HG02840 (cell line): ENCODE measurements at regions not wholly inside any gene's neighbourhood (a gene's known extent, or its start where the extent isn't known, plus 50 kb on each side); places are given as distances from the start of the nearest gene placed in this dataset.
"Not testable (repeated sequence)": the region's sequence is repeated elsewhere in the genome, so short reads cannot be mapped to it uniquely, and the experiment has no call there.

ENCODE experiments used
- ATAC-seq: cut with Tn5 transposase; IDR thresholded peaks from one replicate; pipeline ENCODE4 v1.9.1; 2021; ENCODE audit warnings: mild to moderate bottlenecking, moderate library complexity, moderate number of reproducible peaks; ENCODE audit not compliant: unreplicated experiment, low FRiP score

GRCh38 chr6:153312634-153313033 is 181.6 kb upstream of the RGS17 start:
- no peak for ATAC-seq

- ATAC-seq = no peak
Measured at GRCh38 chr6:153309651-153310050, 178.6 kb upstream of the RGS17 start.

GRCh38 chr6:153302133-153302532 is 171.1 kb upstream of the RGS17 start:
- ATAC-seq = no peak

- ATAC-seq = no peak
Measured at GRCh38 chr6:153301602-153302001, 170.5 kb upstream of the RGS17 start.

GRCh38 chr6:153282456-153282855 is 151.4 kb upstream of the RGS17 start:
- ATAC-seq = not testable (repeated sequence)

- no peak for ATAC-seq
Measured at GRCh38 chr6:153275997-153276396, 144.9 kb upstream of the RGS17 start.

GRCh38 chr6:153272201-153272980 is 141.3 kb upstream of the RGS17 start:
- no peak for ATAC-seq

- no peak for ATAC-seq
Measured at GRCh38 chr6:153263489-153263888, 132.4 kb upstream of the RGS17 start.

GRCh38 chr6:153251326-153251725 is 120.2 kb upstream of the RGS17 start:
- ATAC-seq = no peak

GRCh38 chr6:153237670-153238069 is 106.6 kb upstream of the RGS17 start:
- ATAC-seq = no peak

GRCh38 chr6:153231048-153231646 is 100.1 kb upstream of the RGS17 start:
- no peak for ATAC-seq

- ATAC-seq = no peak
Measured at GRCh38 chr6:153218184-153218792, 87.2 kb upstream of the RGS17 start.

GRCh38 chr6:153216789-153217188 is 85.7 kb upstream of the RGS17 start:
- no peak for ATAC-seq

- no peak for ATAC-seq
Measured at GRCh38 chr6:153215242-153215641, 84.2 kb upstream of the RGS17 start.

GRCh38 chr6:153214436-153214835 is 83.4 kb upstream of the RGS17 start:
- no peak for ATAC-seq

- no peak for ATAC-seq
Measured at GRCh38 chr6:153210083-153210482, 79.0 kb upstream of the RGS17 start.

- ATAC-seq = no peak
Measured at GRCh38 chr6:153208706-153209105, 77.6 kb upstream of the RGS17 start.

- ATAC-seq = no peak
Measured at GRCh38 chr6:153207617-153208016, 76.5 kb upstream of the RGS17 start.

GRCh38 chr6:153207006-153207405 is 75.9 kb upstream of the RGS17 start:
- no peak for ATAC-seq

GRCh38 chr6:153192943-153193885 is 62.1 kb upstream of the RGS17 start:
- ATAC-seq = no peak

GRCh38 chr6:153183925-153184324 is 52.8 kb upstream of the RGS17 start:
- no peak for ATAC-seq
